HG03565 (cell line): ENCODE measurements at regions not wholly inside any gene's neighbourhood (a gene's known extent, or its start where the extent isn't known, plus 50 kb on each side); places are given as distances from the start of the nearest gene placed in this dataset.

Experiments used
- ATAC-seq: cut with Tn5 transposase; IDR thresholded peaks from one replicate; pipeline ENCODE4 v1.9.1; 2021; ENCODE audit warnings: mild to moderate bottlenecking, moderate library complexity; ENCODE audit not compliant: unreplicated experiment

DNA sequence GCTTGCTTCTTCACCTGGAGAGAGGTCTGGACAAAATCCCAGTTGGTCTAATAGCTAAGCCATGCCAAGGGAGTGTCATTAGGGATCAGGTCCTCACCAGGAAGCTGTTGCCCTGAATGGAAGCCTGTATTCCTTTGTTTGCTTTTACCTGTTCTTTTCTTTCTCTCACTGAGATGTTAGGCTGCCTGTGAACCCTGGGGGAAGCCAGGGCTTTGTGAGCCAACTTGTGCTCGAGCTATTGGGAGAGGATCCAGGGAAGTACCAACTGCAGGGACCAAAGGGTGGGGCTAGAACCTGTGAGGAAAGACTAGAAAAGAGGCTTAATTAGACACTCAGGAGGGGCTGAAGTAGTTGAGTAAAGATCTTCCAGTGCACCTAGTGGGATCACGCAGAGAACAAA lies 451.2 kb upstream of the TLE4 start:
- ATAC-seq: no peak

DNA sequence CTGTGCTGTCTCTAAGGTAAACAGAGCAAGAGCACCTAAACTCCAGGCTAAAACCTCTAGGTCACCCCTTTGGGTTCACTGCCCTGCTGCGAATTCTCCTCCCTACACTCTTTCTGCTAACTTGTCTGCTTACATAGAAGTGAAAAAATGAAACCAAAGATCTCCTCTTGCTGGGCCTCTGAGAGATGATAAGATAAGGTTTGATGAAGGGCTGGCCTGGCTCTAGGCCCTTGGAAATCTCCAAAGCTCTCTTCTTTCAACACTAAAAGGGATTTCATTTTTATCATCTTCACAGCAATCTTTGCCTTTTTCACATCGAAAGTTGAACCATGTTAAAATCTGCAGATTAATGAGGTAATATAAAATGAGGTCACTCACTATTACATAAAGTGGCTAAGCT lies 450.8 kb upstream of the TLE4 start:
- ATAC-seq: no peak

DNA sequence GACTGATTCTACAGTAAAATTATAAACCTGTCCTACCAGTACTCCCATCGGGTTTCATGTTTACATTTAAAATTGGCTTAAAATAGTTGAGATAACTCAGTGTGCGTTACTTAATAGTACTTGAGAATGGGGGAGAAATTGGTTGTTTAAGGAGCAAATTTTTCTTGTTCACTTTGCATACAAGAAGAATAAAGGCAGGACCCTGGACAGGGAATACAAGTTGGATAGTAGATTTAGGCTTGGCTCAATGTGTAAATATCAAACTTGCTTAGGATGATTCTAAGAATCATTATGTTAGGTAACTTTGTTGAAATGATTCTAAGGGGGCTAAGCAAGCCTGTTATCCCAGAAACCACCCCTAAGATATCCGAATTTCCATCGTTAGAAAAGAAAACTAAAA lies 448.4 kb upstream of the TLE4 start:
- no peak for ATAC-seq

DNA sequence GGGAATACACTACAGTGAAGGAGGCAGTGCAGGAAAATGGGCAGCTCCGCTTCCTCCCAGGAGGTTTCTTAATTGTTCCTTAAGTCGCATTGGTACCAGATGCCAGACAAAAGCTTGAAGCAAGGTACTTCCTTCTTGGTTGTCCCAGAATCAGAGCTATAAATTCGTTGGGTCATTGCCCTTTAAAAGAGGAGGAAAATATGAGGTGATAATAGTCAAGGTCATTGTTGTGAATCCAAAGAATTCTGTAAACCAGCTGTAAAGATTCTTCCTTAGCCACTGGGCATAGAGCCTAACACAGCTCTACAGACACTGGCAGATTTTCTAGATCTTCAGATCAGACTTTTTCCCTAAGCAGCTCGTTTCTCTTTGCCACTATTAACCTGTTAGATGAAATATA lies 444.1 kb upstream of the TLE4 start:
- no peak for ATAC-seq

DNA sequence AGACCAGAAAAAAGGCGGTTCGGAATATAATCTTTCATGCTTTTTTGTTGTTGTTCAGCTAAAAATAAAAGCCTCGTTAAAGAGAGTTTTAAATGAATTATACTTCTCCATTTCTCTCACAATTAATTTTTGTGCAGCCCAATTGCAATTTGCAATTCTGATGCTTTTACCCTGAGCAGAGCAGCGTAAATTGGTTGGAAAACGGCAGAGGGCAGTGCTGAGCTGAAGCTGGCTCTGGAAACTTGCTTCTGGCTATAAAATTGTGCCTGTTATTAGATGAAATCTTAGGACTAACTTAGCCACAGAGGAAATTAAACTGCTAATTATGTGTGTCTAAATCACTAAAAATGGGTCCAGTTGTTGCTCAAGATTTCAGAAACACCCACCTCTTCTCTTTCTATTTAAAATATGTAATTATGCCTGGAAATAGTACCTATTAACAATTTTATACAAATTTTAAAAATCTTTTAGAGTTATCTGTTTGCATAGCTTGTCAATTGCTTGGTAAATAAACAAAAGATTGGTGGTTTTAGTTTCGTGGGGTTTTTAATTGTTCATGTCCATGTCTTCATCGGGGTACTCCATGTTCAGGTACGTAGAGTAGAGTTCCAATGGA lies 441.8 kb upstream of the TLE4 start:
- no peak for ATAC-seq

DNA sequence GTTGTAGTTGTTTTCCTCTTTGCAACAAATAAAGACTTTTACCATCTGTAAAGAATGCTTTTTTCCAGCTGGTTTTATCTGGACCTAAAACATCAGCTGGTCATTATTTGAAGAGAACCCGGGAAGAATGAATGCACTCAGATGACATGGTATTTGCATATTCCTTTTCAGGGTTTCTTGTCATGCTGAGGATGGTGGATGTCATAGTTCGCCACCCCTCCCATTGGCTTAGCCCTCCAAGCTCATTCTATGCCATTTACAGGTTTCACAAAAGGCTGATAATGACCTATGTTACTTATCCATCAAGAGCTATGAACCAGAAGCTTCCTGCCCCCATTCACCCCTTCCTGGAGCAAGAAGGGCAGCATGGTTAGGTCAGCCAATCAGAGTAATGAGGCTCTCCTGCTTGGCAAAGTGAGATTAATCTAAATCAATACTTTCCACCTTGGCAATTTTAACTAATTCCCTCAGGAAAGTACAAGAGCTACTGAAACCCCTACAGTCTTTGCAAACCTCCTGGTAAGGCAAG lies 440.5 kb upstream of the TLE4 start:
- ATAC-seq: no peak

DNA sequence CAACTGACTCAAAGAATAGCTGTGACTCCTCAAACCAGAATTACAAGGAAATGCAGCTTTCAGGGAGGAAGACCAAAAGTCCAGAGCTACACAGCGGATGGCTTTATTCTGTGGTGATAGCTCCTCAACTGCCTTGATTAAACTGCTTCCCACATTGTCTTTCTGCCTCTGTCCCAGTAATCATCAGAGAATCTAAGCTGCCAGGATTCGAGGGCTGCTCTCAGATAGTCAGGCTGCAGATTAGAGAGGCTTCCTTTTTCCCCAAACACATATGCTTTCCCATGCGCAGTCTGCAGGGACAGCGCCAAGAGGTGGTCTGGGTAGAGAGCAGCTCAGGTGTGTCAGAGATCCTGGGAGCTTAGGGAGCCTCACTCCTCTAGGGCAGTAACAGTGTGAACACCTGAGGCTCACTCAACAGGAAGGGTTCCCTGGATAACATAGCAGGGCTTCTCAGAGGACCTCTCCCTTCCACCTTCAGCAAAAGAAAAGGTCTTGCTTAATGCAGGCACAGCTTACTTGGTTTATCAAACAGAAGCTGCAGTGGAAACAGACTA lies 439.9 kb upstream of the TLE4 start:
- ATAC-seq: no peak

DNA sequence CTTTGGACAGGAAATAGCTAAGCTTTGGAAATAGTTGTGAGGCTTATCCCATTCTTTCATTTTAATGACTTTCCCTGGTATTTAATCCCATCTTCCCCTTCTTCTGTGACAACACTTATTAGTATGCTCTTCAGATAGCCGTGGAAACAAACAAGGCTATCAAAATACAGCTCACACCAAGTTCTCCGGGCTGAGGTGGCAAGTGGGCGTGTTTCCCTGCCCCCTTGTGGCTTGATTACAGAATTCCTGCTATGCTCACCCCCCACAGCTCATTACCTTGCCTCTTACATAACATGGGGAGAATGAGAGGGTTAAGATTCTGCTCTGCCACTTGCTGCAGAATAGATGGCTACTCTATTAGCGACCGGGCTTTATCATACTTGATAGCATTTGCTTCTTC lies 437.1 kb upstream of the TLE4 start:
- no peak for ATAC-seq

DNA sequence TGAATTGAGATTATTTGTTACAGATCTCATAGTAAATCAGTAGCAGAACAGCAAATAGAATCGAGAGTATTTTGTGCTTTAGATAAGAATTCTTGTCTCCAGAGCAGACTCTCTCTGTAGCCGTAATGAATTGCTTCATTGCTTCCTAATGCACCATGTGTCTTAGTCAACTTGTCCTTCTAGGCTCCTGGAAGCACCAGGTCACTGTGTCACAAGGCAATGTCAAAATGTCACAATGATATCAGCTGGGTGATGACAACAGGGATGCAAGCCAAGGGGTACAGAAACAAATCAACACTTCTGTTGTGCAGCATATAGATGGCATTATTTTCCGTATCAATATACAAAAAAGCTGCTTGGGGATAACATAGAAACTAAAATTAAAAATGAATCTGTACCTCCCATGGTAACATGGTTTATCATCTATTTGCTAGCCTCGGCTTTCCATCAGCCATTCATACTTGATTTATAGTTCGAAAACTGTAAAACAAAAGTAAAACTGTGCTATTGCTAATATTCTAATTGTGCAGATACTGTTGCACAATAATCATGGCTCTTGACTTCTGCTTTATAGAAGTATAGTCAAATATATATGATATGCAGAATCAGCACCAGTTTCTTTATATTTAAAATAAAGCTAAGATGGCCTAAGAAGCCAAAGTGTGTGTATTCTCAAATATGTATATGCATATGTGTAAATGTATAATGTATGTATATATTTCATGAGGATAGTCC lies 435.9 kb upstream of the TLE4 start:
- ATAC-seq: no peak

DNA sequence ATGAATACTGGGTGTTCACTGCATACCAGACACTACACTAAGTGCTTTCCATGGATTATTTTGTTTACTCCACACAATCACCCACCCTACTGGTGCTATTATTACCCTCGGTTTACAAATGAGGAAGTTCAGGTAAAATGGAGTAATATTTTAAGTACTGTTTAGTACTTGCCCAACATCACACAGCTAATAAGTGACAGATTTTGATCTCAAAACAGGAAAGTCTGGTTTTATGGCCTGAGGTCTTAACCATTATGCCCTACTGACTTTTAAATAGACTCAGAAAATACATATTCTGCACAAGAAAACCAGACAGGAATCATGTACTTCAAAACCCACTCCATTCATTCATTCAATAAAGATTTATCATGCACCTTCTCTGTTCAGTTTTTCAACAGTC lies 431.0 kb upstream of the TLE4 start:
- no peak for ATAC-seq

DNA sequence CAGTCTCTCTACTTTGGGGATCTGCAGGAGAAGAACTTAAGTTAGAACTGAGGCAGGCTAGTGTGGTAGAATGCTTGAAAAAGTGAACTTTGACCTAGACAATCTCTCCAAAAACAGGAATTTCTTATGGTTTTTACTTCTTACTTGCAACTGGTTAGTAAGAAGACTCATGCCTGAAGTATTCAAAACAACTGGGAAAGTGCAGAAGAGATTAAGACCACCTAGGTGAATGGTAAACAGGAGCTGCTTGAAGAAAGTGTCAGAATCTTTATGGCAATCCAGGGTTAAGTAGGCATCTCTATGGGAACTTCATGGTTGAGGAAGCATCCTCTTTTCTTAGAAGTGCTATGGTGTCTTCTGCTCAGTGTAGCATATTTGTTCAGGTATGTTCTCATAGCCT lies 428.6 kb upstream of the TLE4 start:
- no peak for ATAC-seq

DNA sequence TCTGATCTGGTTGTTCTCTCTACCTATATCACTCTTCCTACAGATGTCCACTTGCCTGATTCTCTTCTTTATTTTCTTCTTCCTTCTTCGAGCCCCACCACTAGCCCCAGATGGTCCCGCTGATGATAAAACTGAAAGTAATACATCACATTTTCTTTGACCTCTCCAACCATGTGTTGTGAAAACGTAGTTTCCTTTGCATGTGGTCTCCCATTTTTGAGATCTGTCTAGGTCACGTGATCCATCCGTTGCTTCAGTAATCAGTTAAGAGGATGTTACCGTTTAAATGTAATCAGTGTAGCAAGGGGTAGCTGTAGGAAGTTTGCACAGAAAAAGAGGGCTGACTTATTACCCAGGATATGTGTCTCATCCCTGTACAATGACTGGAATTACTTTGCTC lies 426.3 kb upstream of the TLE4 start:
- no peak for ATAC-seq

DNA sequence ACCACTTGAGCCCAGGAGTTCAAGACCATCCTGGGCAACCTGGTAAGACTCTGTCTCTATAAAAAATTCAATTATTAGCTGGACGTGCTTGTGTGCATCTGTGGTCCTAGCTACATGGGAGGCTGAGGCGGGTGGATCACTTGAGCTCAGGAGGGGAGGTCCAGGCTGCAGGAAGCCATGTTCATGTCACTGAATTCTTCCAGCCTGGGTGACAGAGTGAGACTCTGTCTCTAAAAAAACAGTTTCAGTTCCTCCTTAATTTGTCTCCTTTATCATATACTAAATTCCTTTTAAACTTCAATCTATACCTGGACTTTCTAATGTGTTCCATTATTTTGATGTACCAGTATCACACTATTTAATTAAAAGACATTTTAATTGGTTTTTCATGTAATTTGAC lies 422.2 kb upstream of the TLE4 start:
- no peak for ATAC-seq

DNA sequence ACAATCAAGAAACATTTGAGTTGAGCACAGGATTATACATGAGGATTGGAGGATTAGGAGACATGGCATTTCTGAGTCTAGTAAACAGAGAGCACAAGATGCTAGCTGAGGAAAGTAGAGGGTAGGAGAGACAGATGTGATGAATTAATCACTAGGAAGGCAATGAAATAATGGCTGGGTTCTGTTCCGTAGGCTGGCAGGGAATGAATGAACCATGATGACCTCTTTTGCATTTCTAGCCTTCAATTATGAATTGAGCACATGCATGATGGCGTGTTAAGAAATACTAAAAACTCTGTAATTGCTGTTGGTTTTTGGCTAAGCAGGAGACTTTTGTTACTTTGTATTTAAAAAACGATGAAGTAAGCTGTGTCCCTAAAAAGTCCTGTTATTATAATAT lies 420.0 kb upstream of the TLE4 start:
- no peak for ATAC-seq

DNA sequence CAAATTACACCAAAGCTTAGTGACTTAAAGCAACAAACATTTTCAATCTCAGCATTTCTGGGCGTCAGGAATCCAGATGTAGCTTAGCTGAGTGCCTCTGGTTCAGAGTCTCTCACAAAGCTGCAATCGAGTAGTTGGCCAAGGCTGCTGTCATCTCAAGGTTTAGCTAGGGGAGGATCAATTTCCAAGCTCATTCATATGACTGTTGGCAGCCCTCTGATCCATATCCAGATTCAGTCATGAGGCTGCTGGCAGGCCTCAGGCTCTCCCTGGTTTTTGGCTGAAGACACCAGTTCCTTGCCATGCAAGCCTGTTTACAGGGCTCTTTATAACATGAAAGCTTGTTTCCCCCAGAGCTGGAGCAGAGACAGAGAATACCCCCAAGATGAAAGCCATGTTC lies 419.5 kb upstream of the TLE4 start:
- no peak for ATAC-seq

DNA sequence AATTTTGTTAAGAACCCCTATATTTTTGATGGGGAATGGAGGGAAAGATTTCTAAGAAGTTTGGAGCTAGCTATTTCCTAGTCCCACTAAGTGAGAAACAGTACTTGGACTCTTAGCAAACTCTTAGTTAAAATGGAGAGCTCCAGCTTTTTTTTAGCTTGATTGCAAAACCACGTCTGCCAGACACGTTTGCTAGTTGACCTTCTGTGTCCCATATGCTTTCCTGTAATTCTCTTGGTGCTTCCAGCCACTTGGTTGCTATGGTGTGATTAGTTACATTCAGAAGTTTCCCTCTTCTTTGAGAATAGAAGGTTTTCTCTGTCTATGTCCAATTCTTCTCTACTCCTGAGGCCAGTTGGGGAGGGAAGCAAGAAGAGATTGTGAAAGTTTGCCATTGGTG lies 417.0 kb upstream of the TLE4 start:
- no peak for ATAC-seq

DNA sequence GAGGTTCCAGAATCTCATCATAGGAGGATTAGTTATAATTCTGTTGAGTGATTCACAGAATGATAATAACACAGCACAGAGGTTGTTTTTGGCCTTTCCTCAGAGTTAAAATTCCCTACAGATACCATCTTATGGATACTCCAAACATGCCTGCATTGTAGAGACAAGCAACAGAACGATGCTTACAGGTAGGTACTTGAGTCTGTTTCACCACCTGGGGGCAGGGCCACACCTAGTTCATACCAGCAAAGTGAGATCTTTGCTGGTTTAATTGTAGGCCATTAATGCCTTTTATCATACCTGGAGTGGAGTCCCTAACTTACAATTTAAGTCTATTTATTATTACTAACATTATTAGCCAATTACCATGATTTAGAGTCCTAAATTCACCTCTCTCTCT lies 416.5 kb upstream of the TLE4 start:
- no peak for ATAC-seq

DNA sequence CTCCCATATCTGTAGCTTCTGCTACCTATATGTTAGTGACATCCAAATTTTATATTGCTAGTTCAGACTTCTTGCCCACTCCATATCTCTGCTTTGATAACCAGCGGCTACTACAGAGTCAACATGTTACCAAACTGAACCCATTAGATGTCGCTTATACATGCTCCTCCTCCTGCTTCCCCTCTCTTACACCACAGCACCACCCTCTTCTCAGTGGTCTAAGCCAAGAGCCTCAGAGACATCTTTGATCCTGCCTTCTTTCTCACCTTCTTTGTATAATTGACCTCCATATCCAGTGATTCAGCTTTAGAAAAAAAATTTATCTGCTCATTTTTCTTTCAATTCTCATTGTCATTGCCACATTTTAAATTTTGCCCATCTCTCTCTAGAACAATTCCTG lies 408.2 kb upstream of the TLE4 start:
- ATAC-seq: no peak

DNA sequence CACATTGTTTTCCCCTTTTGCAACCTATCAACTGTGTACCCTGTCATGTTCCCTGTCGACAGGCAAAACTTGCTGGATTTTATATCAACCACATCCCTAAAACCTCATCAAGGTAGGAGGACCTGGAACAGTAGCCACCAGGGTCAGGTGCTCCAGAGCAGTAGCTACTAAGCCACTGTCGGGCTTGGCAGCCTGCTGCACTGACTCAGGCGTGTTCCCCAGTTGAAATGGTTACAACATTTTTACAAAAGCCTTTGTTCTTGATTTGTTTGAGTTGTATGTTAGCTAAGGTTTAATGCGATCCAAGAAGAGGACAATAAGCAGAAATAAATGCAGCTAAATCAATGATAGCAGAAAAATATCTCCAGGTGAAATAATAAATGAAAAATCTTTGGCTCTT lies 407.4 kb upstream of the TLE4 start:
- ATAC-seq: no peak

DNA sequence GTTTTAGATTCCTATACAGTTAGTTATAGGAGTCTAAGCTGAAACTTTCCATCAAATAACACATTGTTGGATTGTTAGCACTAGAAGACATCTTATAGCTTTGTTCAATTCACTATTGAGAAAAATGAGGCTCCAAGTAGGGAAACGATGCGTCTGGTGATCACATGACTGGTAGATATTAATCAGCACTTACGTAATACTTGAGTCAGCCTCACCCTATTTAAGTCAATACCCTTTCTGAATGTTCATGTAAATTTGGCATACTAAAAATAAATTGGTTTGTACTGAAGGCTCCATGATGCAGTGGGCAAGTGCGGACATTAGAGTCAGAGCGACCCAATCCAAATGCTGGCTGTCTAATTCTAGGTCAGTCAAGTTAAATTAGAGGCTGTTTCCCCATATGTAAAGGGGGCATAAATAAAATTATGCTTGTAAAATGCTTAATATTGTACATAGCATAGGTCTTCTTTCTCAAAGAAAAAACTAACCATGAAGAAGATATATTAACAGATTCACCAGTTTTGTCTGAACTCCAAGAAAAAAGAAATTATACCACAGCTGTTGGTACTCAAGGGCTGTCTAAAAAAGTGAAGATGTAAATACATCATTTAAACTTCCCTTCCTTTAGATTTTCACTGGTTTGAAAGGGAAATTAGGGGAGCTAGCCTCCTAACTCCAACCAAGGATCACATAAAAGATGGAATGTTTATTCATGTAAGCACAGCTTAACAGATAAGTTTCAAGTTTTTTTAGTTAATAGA lies 406.6 kb upstream of the TLE4 start:
- ATAC-seq: no peak

DNA sequence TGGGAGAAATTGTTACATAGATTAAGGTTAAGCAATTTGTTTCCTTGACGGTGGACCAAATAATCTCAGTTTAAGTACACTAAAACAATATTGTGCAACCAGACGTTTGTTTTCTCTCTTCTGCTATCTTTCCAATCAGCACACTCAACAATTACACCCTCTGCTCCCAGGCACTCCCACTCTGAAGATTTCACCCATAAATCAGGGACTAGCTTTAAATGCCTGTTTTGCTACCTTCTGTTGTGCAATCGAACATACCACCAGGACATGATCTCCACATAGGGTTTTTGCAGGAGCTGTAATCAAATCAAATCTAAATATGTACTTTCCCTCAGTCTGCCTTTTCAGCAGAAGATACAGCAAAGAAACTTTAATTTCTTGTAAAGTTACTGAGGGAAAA lies 405.8 kb upstream of the TLE4 start:
- ATAC-seq: no peak

DNA sequence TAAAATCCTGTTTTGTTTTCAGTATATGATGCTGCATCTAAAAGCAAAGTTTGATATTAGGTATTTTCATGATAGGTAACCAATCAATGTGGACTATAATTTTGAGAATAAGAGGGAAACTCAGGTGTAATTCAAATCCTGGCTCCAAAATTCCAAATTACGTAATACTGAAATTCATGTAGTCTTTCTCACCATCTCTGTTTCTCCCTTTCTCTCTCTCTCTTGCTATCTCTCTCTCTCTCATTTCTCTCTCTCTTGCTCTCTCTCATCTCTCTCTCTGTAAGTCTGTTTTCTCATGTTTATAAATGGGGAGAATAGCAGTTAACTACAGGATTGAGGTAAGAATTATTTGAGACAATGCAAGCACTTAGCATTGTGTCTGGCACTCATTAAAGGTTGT lies 401.1 kb upstream of the TLE4 start:
- no peak for ATAC-seq
